Chondrocyte (in vitro differentiated cells): ENCODE measurements at regions not wholly inside any gene's neighbourhood (a gene's known extent, or its start where the extent isn't known, plus 50 kb on each side); places are given as distances from the start of the nearest gene placed in this dataset.
A peak's percentile ranks its signal among the peaks of the same experiment; 100 is the strongest.
"Not testable (repeated sequence)": the region's sequence is repeated elsewhere in the genome, so short reads cannot be mapped to it uniquely, and the experiment has no call there.

Experiments
- DNase-seq: peaks from one replicate; pipeline ENCODE4 v3.0.0; 2021; ENCODE audit warnings: mixed read lengths, low spot score
- H3K27ac Mint-ChIP-seq: one replicate; pipeline ENCODE4 v1.8.0; 2021; ENCODE audit warnings: mild to moderate bottlenecking, moderate library complexity, mixed read lengths; ENCODE audit not compliant: unreplicated experiment
- H3K27me3 Mint-ChIP-seq: 2 replicates; pipeline ENCODE4 v1.8.0; 2021; ENCODE audit warnings: low read depth, mixed read lengths
- H3K36me3 Mint-ChIP-seq: 2 replicates; pipeline ENCODE4 v1.8.0; 2021; ENCODE audit warnings: low read depth, mixed read lengths
- H3K4me1 Mint-ChIP-seq: 2 replicates; pipeline ENCODE4 v1.8.0; 2021; ENCODE audit warnings: low read depth, mild to moderate bottlenecking, mixed read lengths
- H3K4me3 Mint-ChIP-seq: one replicate; pipeline ENCODE4 v1.8.0; 2021; ENCODE audit warnings: mild to moderate bottlenecking, moderate library complexity, mixed read lengths; ENCODE audit not compliant: unreplicated experiment
- H3K9me3 Mint-ChIP-seq: 2 replicates; pipeline ENCODE4 v1.8.0; 2021; ENCODE audit warnings: low read depth, mixed read lengths
- TF ChIP-seq, protein P1 (sequence below): fragments of 200-600 bp; sonication (generic); IDR thresholded peaks from 2 replicates; pipeline ENCODE4 v1.5.0; 2021; ENCODE audit warnings: antibody characterized with exemption, mild to moderate bottlenecking, moderate library complexity

DNA sequence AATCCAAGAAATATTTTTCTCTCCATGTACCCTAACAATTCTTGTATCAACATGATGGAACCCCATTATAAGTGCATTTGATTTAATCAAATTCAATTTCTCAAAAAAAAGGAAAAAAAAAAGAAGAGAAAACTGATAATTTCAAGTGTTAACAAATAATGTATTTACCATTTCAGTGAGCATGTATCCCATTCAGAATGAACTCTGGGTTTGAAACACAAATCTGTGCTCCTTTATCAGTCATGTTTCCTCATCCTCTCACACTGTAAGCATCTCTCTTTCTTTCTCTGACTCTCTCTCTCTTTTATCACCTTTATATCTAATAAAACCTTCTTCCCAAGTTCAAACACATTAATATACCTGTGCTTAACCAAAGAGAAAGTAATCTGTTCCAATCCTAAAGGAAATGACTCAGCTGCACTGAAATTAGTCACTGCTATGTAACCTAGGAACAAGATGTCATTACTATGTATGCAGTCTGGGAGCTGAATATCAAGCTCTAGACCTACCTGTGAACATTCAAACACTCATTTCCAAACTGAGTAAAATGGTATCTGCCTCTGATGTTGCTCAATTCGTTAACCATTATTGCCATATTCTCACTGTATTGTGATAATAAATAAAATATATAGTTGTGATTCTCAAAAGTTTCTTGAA lies 135.0 kb upstream of the LRIG3 start:
- TF ChIP-seq, protein P1, sequence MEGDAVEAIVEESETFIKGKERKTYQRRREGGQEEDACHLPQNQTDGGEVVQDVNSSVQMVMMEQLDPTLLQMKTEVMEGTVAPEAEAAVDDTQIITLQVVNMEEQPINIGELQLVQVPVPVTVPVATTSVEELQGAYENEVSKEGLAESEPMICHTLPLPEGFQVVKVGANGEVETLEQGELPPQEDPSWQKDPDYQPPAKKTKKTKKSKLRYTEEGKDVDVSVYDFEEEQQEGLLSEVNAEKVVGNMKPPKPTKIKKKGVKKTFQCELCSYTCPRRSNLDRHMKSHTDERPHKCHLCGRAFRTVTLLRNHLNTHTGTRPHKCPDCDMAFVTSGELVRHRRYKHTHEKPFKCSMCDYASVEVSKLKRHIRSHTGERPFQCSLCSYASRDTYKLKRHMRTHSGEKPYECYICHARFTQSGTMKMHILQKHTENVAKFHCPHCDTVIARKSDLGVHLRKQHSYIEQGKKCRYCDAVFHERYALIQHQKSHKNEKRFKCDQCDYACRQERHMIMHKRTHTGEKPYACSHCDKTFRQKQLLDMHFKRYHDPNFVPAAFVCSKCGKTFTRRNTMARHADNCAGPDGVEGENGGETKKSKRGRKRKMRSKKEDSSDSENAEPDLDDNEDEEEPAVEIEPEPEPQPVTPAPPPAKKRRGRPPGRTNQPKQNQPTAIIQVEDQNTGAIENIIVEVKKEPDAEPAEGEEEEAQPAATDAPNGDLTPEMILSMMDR: no peak
- Mint-ChIP-seq H3K27ac (peak overlapping the region; percentile 79), H3K27me3 (no peaks in the 10 kb centered on the region), H3K4me1 (peaks cover 23% of the 10 kb centered on the region), H3K4me3 (no peak overlapping the region), H3K9me3 (no peaks in the 10 kb centered on the region), H3K36me3 (no peaks in the 10 kb centered on the region)
- no peak for DNase-seq

DNA sequence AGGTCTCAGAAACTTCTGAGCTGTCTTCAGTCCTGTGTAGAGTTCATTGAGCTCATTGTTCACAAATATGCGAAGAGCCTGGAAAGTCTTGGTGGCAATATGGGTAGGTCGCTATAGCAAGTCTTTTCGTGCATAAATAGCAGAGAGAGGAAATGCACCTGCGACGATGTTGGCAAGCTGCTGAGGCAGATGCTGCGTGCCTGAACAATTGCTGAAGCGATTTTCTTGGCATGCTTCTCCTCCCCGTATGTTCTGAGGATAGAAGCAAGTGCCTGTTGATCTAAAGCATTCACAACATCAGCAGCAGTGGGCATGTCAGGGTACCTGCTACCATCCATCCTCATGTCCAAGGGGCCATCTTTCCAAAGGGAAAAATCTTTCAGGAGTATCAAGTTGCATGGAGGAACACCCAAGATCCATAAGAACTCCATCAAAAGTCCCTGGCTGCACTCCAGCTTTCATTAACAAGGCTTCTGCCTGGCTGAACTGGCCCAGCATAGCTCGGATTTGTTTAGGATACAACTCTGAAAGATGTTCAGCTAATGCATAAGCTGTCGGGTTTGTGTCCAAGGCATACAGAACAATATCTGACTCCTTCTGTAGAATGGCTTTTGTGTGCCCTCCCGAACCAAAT lies 133.1 kb upstream of the LRIG3 start:
- H3K27me3 Mint-ChIP-seq, H3K36me3 Mint-ChIP-seq, H3K4me3 Mint-ChIP-seq, H3K9me3 Mint-ChIP-seq, DNase-seq, H3K27ac Mint-ChIP-seq: not testable (repeated sequence)
- peaks cover 23% of the 10 kb centered on the region for H3K4me1 Mint-ChIP-seq

GRCh38 chr12:59046763-59047534 lies 126.6 kb upstream of the LRIG3 start:
- no peak for DNase-seq
- TF ChIP-seq, protein P1: no peak
- Mint-ChIP-seq H3K36me3 (no peaks in the 10 kb centered on the region), H3K4me1 (peaks cover 26% of the 10 kb centered on the region), H3K27me3 (no peaks in the 10 kb centered on the region), H3K4me3 (no peak overlapping the region), H3K27ac (no peak overlapping the region), H3K9me3 (no peaks in the 10 kb centered on the region)

- peaks cover 47% of the 10 kb centered on the region for H3K4me1 Mint-ChIP-seq
- TF ChIP-seq, protein P1: no peak
- no peaks in the 10 kb centered on the region for H3K36me3 Mint-ChIP-seq
- H3K27ac Mint-ChIP-seq: no peak overlapping the region
- no peaks in the 10 kb centered on the region for H3K9me3 Mint-ChIP-seq
- H3K4me3 Mint-ChIP-seq: no peak overlapping the region
- H3K27me3 Mint-ChIP-seq: no peaks in the 10 kb centered on the region
- DNase-seq: no peak
Measured at GRCh38 chr12:59044791-59045190, 124.5 kb upstream of the LRIG3 start.

GRCh38 chr12:59041241-59042121 lies 121.2 kb upstream of the LRIG3 start:
- TF ChIP-seq, protein P1: no peak
- peak overlapping the region; percentile 91 for H3K27ac Mint-ChIP-seq
- H3K36me3 Mint-ChIP-seq: no peaks in the 10 kb centered on the region
- no peaks in the 10 kb centered on the region for H3K9me3 Mint-ChIP-seq
- no peaks in the 10 kb centered on the region for H3K27me3 Mint-ChIP-seq
- peak overlapping the region; percentile 2 for H3K4me3 Mint-ChIP-seq
- peaks cover 61% of the 10 kb centered on the region for H3K4me1 Mint-ChIP-seq
- no peak for DNase-seq
